NCI-H524 (cell line): ENCODE measurements at regions not wholly inside any gene's neighbourhood (a gene's known extent, or its start where the extent isn't known, plus 50 kb on each side); places are given as distances from the start of the nearest gene placed in this dataset.
"Not testable (repeated sequence)": the region's sequence is repeated elsewhere in the genome, so short reads cannot be mapped to it uniquely, and the experiment has no call there.

Experiments used
- DNase-seq, 2 experiments: peaks; one replicate each; lab custom pipeline; 2025; lab: John Stamatoyannopoulos, UW

- no peak for DNase-seq
Observed at GRCh38 chr1:238457610-238458009, 566.9 kb upstream of the ZP4 start.

- DNase-seq: no peak
Observed at GRCh38 chr1:238451781-238452310, 561.1 kb upstream of the ZP4 start.

GRCh38 chr1:238450976-238451375 is 560.3 kb upstream of the ZP4 start:
- DNase-seq: no peak

- DNase-seq: no peak
Observed at GRCh38 chr1:238443687-238444086, 553.0 kb upstream of the ZP4 start.

GRCh38 chr1:238439511-238439910 is 548.8 kb upstream of the ZP4 start:
- no peak for DNase-seq

- DNase-seq: no peak
Observed at GRCh38 chr1:238438311-238439270, 547.9 kb upstream of the ZP4 start.

GRCh38 chr1:238429703-238430102 is 539.0 kb upstream of the ZP4 start:
- DNase-seq: not testable (repeated sequence)

GRCh38 chr1:238419209-238419608 is 528.5 kb upstream of the ZP4 start:
- no peak for DNase-seq

- DNase-seq: no peak
Observed at GRCh38 chr1:238409932-238410331, 519.2 kb upstream of the ZP4 start.

GRCh38 chr1:238409191-238409850 is 518.6 kb upstream of the ZP4 start:
- no peak for DNase-seq

- DNase-seq: no peak
Observed at GRCh38 chr1:238408737-238409136, 518.0 kb upstream of the ZP4 start.

GRCh38 chr1:238406098-238406860 is 515.6 kb upstream of the ZP4 start:
- DNase-seq: no peak

- no peak for DNase-seq
Observed at GRCh38 chr1:238404921-238405320, 514.2 kb upstream of the ZP4 start.

- DNase-seq: no peak
Observed at GRCh38 chr1:238404481-238404880, 513.8 kb upstream of the ZP4 start.

GRCh38 chr1:238401144-238401543 is 510.4 kb upstream of the ZP4 start:
- DNase-seq: no peak

GRCh38 chr1:238399558-238399957 is 508.8 kb upstream of the ZP4 start:
- DNase-seq: no peak

GRCh38 chr1:238396140-238396539 is 505.4 kb upstream of the ZP4 start:
- DNase-seq: no peak

GRCh38 chr1:238384381-238384780 is 493.7 kb upstream of the ZP4 start:
- DNase-seq: no peak

GRCh38 chr1:238380167-238380566 is 489.4 kb upstream of the ZP4 start:
- DNase-seq: no peak

- not testable (repeated sequence) for DNase-seq
Observed at GRCh38 chr1:238379446-238379845, 488.7 kb upstream of the ZP4 start.

- no peak for DNase-seq
Observed at GRCh38 chr1:238377280-238377919, 486.7 kb upstream of the ZP4 start.

GRCh38 chr1:238370599-238370998 is 479.9 kb upstream of the ZP4 start:
- DNase-seq: no peak
